Erythroblast (primary cell): ENCODE measurements at regions not wholly inside any gene's neighbourhood (a gene's known extent, or its start where the extent isn't known, plus 50 kb on each side); places are given as distances from the start of the nearest gene placed in this dataset.

ENCODE experiments used
- GATA1 ChIP-seq: IDR thresholded peaks from 2 replicates; pipeline ENCODE4 v1.6.1; 2011; ENCODE audit warnings: low read depth, mild to moderate bottlenecking, control low read depth, low read length, moderate library complexity
- POLR2A ChIP-seq: IDR thresholded peaks from 2 replicates; pipeline ENCODE4 v1.6.1; 2011; ENCODE audit warnings: mild to moderate bottlenecking, low read length

DNA sequence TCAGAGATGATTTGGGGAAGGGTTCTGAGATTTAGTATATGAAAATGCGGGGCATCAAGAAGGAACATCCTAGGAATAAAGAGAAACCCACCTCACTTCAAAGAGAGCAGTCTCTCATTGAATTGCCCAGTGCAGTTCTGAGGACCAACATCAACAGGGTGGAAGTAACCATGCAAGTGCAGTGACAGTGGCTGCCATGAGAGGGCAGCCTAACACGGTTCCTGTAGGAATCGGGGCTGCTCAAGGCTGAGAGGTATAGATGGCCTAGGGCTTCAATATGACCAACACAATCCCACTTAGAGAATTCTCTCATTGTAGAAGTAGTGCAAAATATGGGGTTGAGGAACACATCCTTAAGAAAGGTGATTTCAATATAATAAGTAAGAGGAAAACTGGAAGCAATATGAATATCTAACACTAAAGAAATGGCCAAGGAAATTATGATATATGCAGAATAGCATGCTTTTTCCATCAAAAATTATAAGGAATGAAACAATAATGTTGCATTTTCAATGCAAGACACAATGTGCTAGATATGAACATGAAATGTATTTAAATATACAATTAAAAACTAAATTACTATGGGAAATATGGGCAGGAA, 51.1 kb upstream of the ARRDC4 start:
- TF ChIP-seq POLR2A (no peak), GATA1 (no peak)
